ENCODE measurements at regions not wholly inside any gene's neighbourhood (a gene's known extent, or its start where the extent isn't known, plus 50 kb on each side); places are given as distances from the start of the nearest gene placed in this dataset.

DNA sequence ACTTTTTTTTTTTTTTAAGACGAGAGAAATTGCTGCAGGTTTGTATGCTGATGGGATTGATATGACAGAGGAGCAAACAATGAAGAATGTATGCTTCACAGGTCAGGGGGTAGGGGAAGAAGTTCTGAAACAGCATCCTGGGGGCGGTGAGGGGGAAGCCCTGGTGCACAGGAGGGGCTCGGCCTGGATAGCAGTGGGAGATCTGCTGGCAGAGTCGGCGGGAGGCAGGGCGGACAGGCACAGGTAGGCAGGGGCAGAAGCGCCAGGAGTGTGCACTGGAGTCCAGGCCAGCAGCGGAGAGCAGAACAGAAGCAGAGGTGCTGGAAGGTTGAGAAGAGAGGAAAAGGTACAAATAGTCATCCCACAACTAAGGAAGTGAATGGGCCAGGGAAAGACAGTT, 175.4 kb downstream of the SNX10 start:
- no peak overlapping the region for H3K4me3 ChIP-seq (ENCODE audit: low read depth, low read length)
- DNase-seq (ENCODE audit: low read depth): no peak
- TF ChIP-seq, protein P1, sequence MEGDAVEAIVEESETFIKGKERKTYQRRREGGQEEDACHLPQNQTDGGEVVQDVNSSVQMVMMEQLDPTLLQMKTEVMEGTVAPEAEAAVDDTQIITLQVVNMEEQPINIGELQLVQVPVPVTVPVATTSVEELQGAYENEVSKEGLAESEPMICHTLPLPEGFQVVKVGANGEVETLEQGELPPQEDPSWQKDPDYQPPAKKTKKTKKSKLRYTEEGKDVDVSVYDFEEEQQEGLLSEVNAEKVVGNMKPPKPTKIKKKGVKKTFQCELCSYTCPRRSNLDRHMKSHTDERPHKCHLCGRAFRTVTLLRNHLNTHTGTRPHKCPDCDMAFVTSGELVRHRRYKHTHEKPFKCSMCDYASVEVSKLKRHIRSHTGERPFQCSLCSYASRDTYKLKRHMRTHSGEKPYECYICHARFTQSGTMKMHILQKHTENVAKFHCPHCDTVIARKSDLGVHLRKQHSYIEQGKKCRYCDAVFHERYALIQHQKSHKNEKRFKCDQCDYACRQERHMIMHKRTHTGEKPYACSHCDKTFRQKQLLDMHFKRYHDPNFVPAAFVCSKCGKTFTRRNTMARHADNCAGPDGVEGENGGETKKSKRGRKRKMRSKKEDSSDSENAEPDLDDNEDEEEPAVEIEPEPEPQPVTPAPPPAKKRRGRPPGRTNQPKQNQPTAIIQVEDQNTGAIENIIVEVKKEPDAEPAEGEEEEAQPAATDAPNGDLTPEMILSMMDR (IDR thresholded peaks at IDR 0.05; ENCODE audit: low read depth, low read length, missing control alignments): no peak

DNA sequence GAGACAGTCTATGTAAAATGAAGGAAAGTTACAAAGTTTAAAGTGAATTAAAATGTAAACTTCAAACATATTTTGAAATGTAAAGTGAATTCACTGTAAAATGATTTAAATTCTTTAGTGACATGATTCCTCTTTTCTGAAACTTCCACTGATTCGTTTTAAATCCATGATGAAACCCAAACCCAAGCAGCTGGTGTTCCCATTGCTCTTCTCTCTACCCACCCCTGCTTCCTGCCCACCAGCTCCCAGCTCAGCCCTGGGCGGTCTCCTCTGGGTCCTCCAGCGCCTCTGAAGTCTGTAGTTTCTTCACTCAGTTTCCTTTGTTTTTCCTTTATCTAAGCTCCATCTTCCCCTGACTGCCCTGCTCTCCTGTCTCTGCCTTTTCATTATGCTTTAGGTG, 175.9 kb downstream of the SNX10 start:
- DNase-seq (ENCODE audit: low read depth): no peak
- H3K4me3 ChIP-seq (ENCODE audit: low read depth, low read length): no peak overlapping the region
- TF ChIP-seq, protein P1 (IDR thresholded peaks at IDR 0.05; ENCODE audit: low read depth, low read length, missing control alignments): no peak

DNA sequence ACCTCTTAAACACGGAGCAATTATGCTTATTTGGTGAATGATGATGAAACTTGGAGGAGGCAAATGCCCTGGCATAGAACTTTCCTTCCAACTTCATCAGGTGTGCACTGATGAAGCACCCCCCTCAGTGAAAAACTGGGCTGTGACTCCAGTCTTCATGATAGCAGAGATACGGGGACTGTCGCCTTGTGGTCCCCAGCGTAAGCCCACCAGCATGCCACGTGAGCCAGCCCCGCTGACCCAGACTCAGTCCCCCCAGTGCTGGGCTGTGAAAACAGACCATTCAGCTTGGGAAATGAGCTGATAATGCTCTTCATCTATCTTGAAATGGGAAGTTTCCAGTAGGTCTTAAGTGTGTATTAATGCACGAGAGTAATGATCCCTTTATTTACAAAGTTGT, 177.0 kb downstream of the SNX10 start:
- TF ChIP-seq, protein P1 (IDR thresholded peaks at IDR 0.05; ENCODE audit: low read depth, low read length, missing control alignments): no peak

DNA sequence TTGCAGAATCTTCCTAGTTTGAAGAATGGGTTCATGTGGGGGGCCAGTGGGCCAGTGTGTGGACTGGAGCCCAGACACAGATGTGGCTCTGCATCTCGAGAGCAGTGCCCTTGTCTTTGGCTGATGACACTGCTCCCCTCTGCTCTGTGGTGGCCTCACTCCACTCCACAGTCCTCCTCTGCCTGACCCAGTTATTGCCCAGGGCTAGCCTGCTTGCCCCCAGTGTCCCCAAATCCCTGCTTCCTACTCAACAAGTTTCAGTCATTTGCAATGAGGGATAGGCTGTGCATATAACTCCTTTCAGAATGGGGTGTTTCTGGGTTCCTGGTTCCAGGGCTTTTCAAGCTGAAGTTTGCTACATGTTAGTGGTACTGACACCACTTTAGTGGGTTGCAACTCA, 177.5 kb downstream of the SNX10 start:
- no peak overlapping the region for H3K4me3 ChIP-seq (ENCODE audit: low read depth, low read length)
- TF ChIP-seq, protein P1 (IDR thresholded peaks at IDR 0.05; ENCODE audit: low read depth, low read length, missing control alignments): no peak
- no peak for DNase-seq (ENCODE audit: low read depth)

More for the DNA sequence above, 177.0 kb downstream of the SNX10 start:
- H3K4me3 ChIP-seq (ENCODE audit: low read depth, low read length): no peak overlapping the region
- no peak for DNase-seq (ENCODE audit: low read depth)

DNA sequence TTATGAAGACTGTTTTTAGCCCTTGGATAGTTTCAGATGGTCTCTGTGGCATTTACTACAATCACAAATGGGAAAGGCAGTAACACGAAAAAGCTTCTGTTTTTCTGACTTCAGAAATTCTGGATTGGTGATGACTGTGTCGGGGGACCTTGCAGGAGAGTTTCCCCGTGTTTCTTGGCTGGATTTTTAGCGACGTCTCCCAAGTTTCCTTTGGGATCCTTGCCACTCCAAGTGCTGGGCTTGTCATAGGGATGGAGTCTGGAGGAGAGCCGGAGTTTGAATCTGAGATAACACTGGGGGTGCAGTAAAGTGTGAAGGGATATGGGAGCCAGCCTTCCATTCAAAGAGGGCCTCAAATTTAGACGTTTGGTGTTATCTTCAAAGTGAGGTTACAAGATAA, 179.0 kb downstream of the SNX10 start:
- DNase-seq (ENCODE audit: low read depth): no peak
- H3K4me3 ChIP-seq (ENCODE audit: low read depth, low read length): no peak overlapping the region
- TF ChIP-seq, protein P1 (IDR thresholded peaks at IDR 0.05; ENCODE audit: low read depth, low read length, missing control alignments): no peak

DNA sequence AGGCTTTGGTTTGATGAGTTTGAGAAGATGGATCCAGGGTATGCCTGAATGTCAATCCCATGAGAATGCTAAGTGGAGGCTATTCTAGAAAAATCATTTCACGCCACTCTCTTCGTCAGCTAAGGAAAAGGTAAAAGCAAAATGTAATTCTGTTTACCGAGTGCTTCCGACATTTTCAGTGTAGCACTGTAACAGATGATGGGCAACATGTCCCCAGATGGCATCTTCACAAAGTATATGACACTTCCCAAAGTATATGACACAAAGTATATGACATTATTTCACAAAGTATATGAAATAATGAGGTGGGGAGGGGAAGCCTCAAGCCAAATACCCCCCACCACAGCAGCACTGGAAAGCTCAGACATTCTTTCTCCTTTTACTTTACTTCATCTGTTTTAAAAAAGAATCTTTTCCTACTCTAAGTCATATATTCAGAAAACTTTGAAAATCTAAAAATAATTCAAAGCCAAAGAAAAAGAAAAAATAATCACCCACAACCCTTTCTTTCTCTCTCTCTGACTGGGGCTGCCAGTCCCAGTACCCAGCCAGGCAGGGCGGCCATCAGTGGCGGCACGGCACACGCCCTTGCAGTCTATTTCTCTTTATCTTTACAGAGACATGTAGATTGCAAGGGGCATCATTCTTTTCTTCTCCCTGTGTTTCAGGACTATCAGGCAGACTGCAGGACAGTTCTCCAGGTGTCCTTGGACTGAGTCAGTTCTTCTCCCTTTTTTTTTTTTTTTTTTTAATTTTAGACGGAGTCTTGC, 179.8 kb downstream of the SNX10 start:
- TF ChIP-seq, protein P1 (IDR thresholded peaks at IDR 0.05; ENCODE audit: low read depth, low read length, missing control alignments): no peak
- no peak overlapping the region for H3K4me3 ChIP-seq (ENCODE audit: low read depth, low read length)
- DNase-seq (ENCODE audit: low read depth): no peak

DNA sequence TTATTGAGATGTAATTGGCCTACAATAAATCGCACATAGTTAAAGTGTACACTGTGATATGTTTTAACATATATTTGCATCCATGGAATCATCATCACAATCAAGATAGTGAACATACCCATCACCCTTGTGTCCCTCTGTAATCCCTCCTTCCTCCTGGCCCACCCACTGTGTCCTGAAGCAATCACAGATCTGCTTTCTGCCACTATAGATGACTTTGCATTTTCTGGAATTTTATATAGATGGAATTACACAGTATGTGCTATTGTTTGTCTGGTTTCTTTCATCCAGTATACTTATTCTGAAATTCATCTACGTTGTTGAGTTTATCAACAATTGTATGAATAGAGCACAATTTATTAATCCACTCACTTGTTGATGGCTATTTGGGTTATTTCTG, 181.3 kb downstream of the SNX10 start:
- no peak for DNase-seq (ENCODE audit: low read depth)
- H3K4me3 ChIP-seq (ENCODE audit: low read depth, low read length): no peak overlapping the region
- TF ChIP-seq, protein P1 (IDR thresholded peaks at IDR 0.05; ENCODE audit: low read depth, low read length, missing control alignments): no peak
